Vagina (tissue), 2 donors: ENCODE measurements at regions not wholly inside any gene's neighbourhood (a gene's known extent, or its start where the extent isn't known, plus 50 kb on each side); places are given as distances from the start of the nearest gene placed in this dataset.

ENCODE experiments used
- CTCF ChIP-seq, 3 experiments: fragments of 450-650 bp in 2 of 3; fragments of 200-600 bp in 1 of 3; sonication (generic) in 1 of 3; IDR thresholded peaks; one replicate each; pipeline ENCODE4 v1.5.1; 2017 to 2019; ENCODE audit warnings: antibody characterized with exemption in 3 of 3, mild to moderate bottlenecking in 2 of 3, moderate library complexity in 2 of 3
- POLR2A ChIP-seq, 2 donors: fragments of 450-650 bp; IDR thresholded peaks; one replicate each; pipeline ENCODE4 v1.6.1; 2017; ENCODE audit warnings: antibody characterized with exemption in 2 of 2, mild to moderate bottlenecking in 2 of 2, moderate library complexity in 2 of 2
- POLR2AphosphoS5 ChIP-seq, 2 donors: sonication (generic); formaldehyde crosslinking; IDR thresholded peaks; one replicate each; pipeline ENCODE4 v1.9.0; 2017; ENCODE audit warnings: antibody characterized with exemption in 2 of 2, mild to moderate bottlenecking in 2 of 2, low read depth in 1 of 2; ENCODE audit not compliant: insufficient read depth in 1 of 2

GRCh38 chr1:76010802-76011201, 63.7 kb upstream of the ST6GALNAC3 start:
- no peak for TF ChIP-seq CTCF (IDR thresholded peaks at IDR 0.05)
- no peak for TF ChIP-seq POLR2AphosphoS5 (IDR thresholded peaks at IDR 0.05; ENCODE audit: insufficient read depth in 1 of 2, low read depth in 1 of 2)
- no peak for TF ChIP-seq POLR2A (IDR thresholded peaks at IDR 0.05)
